Liver (tissue), 3 donors: ENCODE measurements at regions not wholly inside any gene's neighbourhood (a gene's known extent, or its start where the extent isn't known, plus 50 kb on each side); places are given as distances from the start of the nearest gene placed in this dataset.

Experiments used
- CTCF ChIP-seq: fragments of 150-350 bp; IDR thresholded peaks from 2 replicates; pipeline ENCODE4 v1.5.1; 2017; ENCODE audit warnings: improper control_type of control experiment, low read depth, low read length; ENCODE audit not compliant: missing input control
- EGR1 ChIP-seq, 2 donors: IDR thresholded peaks; 2 replicates each; pipeline ENCODE4 v1.6.1; 2016 to 2018; ENCODE audit warnings: antibody characterized with exemption in 2 of 2, low read depth in 2 of 2
- GABPA ChIP-seq, 2 donors: IDR thresholded peaks in 1 of 2; conservative IDR thresholded peaks in 1 of 2; 2 replicates each; pipeline ENCODE4 v1.6.1; 2016; ENCODE audit warnings: antibody characterized with exemption in 2 of 2, mild to moderate bottlenecking in 1 of 2, moderate library complexity in 1 of 2
- JUND ChIP-seq, 2 donors: IDR thresholded peaks; 2 replicates each; pipeline ENCODE4 v1.6.1; 2016; ENCODE audit warnings: antibody characterized with exemption in 2 of 2
- RAD21 ChIP-seq, 2 donors: IDR thresholded peaks; 2 replicates each; pipeline ENCODE4 v1.6.1; 2016; ENCODE audit warnings: antibody characterized with exemption in 2 of 2, mild to moderate bottlenecking in 2 of 2
- SP1 ChIP-seq: IDR thresholded peaks from 2 replicates; pipeline ENCODE4 v1.6.1; 2018; ENCODE audit warnings: antibody characterized with exemption, mild to moderate bottlenecking
- TAF1 ChIP-seq: conservative IDR thresholded peaks from 2 replicates; pipeline ENCODE4 v1.6.1; 2016; ENCODE audit warnings: antibody characterized with exemption, mild to moderate bottlenecking
- TF ChIP-seq, protein P1 (sequence below): IDR thresholded peaks from 2 replicates; pipeline ENCODE4 v1.6.1; 2016; ENCODE audit warnings: antibody characterized with exemption, mild to moderate bottlenecking
- donor health status: healthy.
- donor health status: healthy.

DNA sequence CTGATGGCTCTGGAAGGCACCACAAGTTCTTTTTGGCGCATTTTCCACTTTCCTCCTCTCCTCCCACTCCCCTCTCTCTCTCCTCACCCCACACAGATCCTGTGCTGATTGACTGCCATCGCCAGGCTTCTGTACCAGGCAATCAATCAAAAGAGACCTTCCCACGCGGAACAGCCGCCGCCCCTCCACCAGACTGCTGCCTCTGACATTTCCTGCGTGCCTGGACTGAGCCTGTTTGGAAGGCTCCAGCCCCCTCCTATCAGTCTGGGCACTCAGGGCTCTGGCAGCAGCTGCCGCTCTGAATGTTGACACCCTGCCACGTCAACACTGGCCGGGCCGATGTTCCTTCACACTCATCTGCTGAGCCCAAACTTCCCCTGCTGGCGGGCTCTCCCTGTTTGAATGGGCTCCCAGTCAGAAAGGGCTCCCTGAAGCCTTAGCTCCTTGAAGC is 467.7 kb downstream of the EPHA4 start:
- TF ChIP-seq CTCF (no peak), RAD21 (IDR thresholded peaks at IDR 0.05) (peak; percentile 10 to 26), GABPA (IDR thresholded peaks at IDR 0.05 in 1 of 2, conservative IDR thresholded peaks at IDR 0.05 in 1 of 2) (no peak), EGR1 (IDR thresholded peaks at IDR 0.05; ENCODE audit: low read depth in 2 of 2) (no peak), JUND (IDR thresholded peaks at IDR 0.05) (no peak), TAF1 (no peak), SP1 (no peak)
- TF ChIP-seq, protein P1, sequence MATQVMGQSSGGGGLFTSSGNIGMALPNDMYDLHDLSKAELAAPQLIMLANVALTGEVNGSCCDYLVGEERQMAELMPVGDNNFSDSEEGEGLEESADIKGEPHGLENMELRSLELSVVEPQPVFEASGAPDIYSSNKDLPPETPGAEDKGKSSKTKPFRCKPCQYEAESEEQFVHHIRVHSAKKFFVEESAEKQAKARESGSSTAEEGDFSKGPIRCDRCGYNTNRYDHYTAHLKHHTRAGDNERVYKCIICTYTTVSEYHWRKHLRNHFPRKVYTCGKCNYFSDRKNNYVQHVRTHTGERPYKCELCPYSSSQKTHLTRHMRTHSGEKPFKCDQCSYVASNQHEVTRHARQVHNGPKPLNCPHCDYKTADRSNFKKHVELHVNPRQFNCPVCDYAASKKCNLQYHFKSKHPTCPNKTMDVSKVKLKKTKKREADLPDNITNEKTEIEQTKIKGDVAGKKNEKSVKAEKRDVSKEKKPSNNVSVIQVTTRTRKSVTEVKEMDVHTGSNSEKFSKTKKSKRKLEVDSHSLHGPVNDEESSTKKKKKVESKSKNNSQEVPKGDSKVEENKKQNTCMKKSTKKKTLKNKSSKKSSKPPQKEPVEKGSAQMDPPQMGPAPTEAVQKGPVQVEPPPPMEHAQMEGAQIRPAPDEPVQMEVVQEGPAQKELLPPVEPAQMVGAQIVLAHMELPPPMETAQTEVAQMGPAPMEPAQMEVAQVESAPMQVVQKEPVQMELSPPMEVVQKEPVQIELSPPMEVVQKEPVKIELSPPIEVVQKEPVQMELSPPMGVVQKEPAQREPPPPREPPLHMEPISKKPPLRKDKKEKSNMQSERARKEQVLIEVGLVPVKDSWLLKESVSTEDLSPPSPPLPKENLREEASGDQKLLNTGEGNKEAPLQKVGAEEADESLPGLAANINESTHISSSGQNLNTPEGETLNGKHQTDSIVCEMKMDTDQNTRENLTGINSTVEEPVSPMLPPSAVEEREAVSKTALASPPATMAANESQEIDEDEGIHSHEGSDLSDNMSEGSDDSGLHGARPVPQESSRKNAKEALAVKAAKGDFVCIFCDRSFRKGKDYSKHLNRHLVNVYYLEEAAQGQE, result no peak
